Liver (tissue), 3 donors: ENCODE measurements at regions not wholly inside any gene's neighbourhood (a gene's known extent, or its start where the extent isn't known, plus 50 kb on each side); places are given as distances from the start of the nearest gene placed in this dataset.

Experiments used
- CTCF ChIP-seq: fragments of 150-350 bp; IDR thresholded peaks from 2 replicates; pipeline ENCODE4 v1.5.1; 2017; ENCODE audit warnings: improper control_type of control experiment, low read depth, low read length; ENCODE audit not compliant: missing input control
- FOXA1 ChIP-seq: IDR thresholded peaks from 2 replicates; pipeline ENCODE4 v1.6.1; 2016; ENCODE audit warnings: antibody characterized with exemption
- GABPA ChIP-seq, 2 donors: IDR thresholded peaks in 1 of 2; conservative IDR thresholded peaks in 1 of 2; 2 replicates each; pipeline ENCODE4 v1.6.1; 2016; ENCODE audit warnings: antibody characterized with exemption in 2 of 2, mild to moderate bottlenecking in 1 of 2, moderate library complexity in 1 of 2
- MAX ChIP-seq: IDR thresholded peaks from 2 replicates; pipeline ENCODE4 v1.6.1; 2016; ENCODE audit warnings: antibody characterized with exemption
- RAD21 ChIP-seq, 2 donors: IDR thresholded peaks; 2 replicates each; pipeline ENCODE4 v1.6.1; 2016; ENCODE audit warnings: antibody characterized with exemption in 2 of 2, mild to moderate bottlenecking in 2 of 2
- REST ChIP-seq: IDR thresholded peaks from 2 replicates; pipeline ENCODE4 v1.6.1; 2016; ENCODE audit warnings: antibody characterized with exemption, mild to moderate bottlenecking
- donor health status: healthy.
- donor health status: healthy.

GRCh38 chr6:125392682-125393081, 90.9 kb upstream of the HDDC2 start:
- no peak for TF ChIP-seq CTCF
- TF ChIP-seq REST, result no peak
- no peak for TF ChIP-seq MAX
- no peak for TF ChIP-seq GABPA (IDR thresholded peaks at IDR 0.05 in 1 of 2, conservative IDR thresholded peaks at IDR 0.05 in 1 of 2)
- no peak for TF ChIP-seq RAD21 (IDR thresholded peaks at IDR 0.05)
- no peak for TF ChIP-seq FOXA1
